HG02763 (cell line): ENCODE measurements at regions not wholly inside any gene's neighbourhood (a gene's known extent, or its start where the extent isn't known, plus 50 kb on each side); places are given as distances from the start of the nearest gene placed in this dataset.

Source experiments
- ATAC-seq: cut with Tn5 transposase; IDR thresholded peaks from one replicate; pipeline ENCODE4 v1.9.1; 2021; ENCODE audit warnings: mild to moderate bottlenecking, moderate library complexity; ENCODE audit not compliant: unreplicated experiment

DNA sequence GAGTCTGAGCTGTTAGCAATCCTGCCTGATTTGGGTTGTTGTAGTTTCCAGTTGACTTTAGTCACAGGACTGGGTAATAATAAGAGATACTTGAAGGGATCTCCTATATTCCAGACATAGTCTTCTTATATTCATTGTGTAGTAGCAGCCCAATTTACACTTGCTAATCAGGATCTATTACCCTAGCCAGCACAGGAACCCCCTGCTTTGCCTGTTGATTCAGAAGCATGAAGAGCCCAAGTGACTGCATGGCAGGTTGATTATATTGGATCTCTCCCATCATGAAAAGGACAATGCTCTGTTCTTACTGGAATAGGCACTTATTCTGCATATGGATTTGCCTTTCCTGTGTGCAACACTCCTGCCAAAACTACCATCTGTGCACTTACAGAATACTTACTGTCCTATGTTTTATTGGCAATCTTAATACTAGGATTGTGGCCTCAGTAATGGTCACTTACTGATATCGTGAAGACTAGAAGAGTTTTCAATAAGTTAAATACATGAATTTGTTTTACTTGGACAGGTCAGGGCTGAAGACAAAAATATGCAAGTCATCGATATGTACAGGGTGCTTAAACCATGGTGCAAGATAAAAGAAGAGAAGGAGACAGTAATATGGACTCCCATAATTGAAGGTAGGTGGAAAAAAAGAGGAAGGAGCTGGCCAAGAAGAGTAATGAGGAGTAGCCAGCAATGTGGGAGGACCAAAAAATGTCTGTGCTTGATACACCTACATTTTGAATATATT, 304.1 kb downstream of the MCTP2 start:
- no peak for ATAC-seq

DNA sequence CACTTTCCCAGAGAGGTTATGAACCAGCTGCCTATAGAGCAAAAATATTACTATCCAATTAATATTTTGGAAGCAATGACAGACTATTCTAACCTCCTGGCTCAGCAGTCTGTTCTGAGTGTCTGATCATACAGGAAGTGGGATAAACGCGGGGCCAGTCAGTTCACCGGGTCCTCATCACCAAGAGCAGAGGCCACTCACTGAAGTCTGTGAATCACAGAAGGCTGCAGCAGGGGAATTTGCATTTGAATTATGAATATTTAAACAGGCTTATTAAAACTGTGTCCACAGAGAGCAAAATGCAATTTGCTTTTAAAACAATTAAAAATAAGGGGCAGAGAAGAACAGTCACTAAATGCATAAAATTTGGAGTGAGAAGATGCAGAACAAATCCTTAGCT, 305.2 kb downstream of the MCTP2 start:
- no peak for ATAC-seq

DNA sequence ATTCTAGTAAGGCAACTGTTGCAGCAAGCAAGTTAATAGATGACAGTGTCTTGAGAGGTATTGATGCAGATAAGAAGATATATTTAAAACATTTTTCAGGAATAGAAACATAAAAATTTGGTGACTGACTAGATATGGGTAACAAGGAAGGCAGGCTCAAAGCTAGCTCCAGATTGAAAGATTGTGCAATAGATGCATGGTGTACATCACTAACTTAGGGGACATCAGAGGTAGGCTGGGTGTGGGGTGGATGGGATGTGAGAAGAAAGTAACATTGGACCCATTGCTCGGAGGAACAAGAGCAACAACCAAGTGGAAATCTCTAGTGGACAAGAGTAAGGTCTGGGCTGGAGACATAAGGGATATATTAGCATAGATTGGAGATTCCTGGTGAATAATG, 306.9 kb downstream of the MCTP2 start:
- ATAC-seq, result no peak

DNA sequence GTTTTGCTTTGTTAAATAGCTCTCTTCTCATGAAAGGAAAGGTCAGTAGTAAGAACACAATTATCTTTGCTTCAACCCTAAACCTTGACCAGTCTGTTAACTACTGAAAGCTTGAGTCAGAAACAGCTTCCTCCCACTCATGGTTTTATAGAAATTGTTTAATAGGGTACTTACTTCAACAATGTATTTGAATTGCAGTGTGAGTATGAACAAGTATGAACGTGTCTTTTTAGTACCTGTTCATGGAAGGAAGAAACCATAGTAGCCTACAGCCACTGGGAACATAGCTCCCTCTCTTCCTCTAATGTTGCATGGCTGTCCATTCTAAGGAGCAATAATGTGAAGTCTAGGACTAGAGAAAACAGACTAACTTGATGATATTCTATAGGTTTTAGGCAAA, 311.0 kb downstream of the MCTP2 start:
- no peak for ATAC-seq

GRCh38 chr15:94546808-94547207, 315.4 kb downstream of the MCTP2 start:
- ATAC-seq, result no peak

- ATAC-seq, result no peak
Measured at GRCh38 chr15:94547711-94548110, 316.4 kb downstream of the MCTP2 start.

GRCh38 chr15:94555841-94556519, 324.6 kb downstream of the MCTP2 start:
- no peak for ATAC-seq

- no peak for ATAC-seq
Measured at GRCh38 chr15:94561036-94561689, 329.8 kb downstream of the MCTP2 start.

- no peak for ATAC-seq
Measured at GRCh38 chr15:94563456-94563855, 332.1 kb downstream of the MCTP2 start.

DNA sequence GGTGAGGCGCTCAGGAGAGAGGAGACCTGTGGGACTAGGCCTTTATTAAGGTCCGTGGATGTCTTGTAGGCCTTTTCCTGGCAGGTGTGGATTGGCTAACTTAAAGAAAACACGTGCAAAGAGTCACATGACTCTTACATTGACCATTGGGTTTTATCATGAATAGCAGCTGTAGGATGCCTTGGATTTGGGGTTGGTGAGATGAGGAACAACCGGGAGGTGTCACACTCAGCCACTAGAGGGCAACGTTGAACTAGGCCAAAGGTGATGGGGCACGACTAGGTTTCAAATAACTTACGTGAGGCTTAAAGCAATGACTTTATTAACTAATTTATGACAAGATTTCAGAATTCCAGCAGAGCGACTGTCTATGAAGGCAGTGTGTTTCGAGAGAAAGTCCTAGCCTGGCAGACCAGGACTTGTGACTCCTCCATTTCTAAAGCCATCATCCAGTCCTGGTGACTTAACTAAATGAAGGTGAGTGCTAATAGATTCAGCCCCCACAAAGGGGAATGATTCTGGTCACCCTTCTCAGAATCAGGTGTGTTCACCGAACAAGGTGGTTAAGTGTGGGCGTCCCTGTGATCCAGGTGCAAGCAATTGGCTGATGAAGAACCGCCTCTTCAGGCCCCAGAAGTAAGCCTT, 345.6 kb downstream of the MCTP2 start:
- no peak for ATAC-seq

DNA sequence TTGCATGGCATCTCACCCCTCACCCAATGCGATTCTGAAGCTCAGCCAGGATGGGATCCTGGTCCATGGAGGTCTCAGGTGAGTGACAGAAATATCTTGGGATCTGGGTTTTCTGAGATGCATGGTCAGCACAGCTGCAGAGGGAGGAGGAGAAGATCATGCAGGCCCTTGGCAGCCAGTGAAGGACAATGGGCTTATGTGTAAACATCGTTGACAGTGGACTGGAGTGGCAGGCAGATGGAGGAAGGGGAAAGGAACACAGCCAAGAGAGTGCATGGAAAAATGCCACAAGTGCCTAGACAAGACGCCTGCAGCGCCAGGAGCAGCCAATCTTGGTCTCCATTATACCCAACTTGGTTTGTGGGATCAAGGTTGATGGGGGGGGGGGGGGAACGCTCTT, 347.9 kb downstream of the MCTP2 start:
- no peak for ATAC-seq

GRCh38 chr15:94580211-94580885, 349.0 kb downstream of the MCTP2 start:
- no peak for ATAC-seq

DNA sequence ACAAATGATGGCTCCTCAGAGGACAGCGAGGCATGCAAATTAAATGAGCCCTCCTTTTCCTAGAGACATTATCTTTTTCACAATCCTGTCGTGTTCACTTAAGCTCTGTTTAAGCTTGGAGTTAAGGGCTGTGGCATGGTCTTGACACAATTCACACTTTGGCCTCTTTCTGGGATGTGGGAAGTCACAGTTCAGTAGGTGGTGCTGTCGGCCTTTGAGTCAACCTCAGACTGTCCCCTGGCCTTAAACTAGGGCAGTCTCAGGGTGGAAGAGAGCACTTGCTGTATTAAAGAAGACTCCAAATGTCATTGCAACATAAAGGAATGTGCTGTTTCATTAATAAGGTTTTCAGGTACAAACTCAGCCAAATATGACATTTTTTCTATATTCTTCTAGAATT, 351.0 kb downstream of the MCTP2 start:
- peak; percentile 40 for ATAC-seq

DNA sequence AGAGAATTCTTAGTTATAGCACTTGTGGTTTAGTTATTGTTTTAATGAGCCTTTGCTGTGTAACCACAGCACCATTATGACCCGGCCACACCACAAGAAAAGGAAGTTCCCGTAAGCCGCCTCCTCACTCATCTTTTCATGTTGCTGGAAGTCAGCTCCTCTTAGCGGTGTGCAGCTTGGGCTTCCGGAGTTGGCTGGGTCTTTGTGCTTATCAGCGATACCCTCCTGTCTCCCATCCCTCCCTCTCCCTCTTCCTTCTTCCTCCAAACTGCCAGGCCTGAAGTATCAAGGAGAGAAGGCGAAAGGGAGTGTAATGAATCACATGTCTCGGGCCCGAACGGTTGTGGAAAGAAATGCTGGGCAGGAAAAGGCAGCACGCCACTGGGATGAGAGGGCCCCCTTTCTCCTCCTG, 353.5 kb downstream of the MCTP2 start:
- ATAC-seq, result peak; percentile 77

DNA sequence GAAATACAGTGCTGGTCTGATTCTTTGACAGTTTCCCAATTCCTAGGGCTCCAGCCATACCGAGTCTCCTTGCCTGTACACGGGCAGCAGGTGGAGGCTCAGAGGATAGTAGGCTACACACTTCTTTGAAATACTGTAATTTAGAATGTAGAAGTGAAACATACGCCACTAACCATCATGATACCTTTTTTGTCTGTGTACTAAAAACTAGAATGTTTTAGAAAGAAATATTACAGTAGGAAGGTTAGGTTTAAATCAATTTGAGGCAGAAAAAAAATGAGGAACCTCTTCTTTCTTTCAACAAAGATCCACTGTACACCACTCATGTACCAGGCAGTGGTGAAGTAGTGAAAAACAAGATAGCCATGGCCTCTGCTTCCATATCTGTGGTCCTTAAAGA, 354.7 kb downstream of the MCTP2 start:
- peak; percentile 55 for ATAC-seq

GRCh38 chr15:94587113-94587512, 355.8 kb downstream of the MCTP2 start:
- no peak for ATAC-seq

- no peak for ATAC-seq
Measured at GRCh38 chr15:94588993-94589392, 357.6 kb downstream of the MCTP2 start.

GRCh38 chr15:94592495-94592894, 361.1 kb downstream of the MCTP2 start:
- ATAC-seq, result no peak

DNA sequence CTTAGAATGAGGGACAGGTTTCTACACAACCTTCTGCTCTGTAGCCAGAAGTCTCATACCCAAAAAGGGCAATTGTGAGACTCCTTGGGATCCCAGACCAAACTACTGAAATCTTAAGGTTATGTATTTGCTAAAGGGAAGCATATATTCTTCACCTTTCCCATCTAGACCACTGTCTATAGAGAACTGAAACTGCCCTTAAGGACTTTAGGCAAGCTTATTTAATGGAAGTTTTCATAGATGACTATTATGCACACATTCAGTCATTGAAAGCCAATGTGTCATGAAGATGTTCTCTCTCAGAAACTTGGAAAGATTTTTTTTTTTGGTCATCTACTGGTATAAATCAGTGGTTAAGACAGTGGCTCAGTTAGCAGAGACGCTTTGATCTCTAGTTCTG, 365.3 kb downstream of the MCTP2 start:
- ATAC-seq, result no peak

- no peak for ATAC-seq
Measured at GRCh38 chr15:94600505-94600904, 369.1 kb downstream of the MCTP2 start.
